ENCODE measurements at regions not wholly inside any gene's neighbourhood (a gene's known extent, or its start where the extent isn't known, plus 50 kb on each side); places are given as distances from the start of the nearest gene placed in this dataset.

- TF ChIP-seq CTCF (IDR thresholded peaks at IDR 0.05 in 2 of 3, conservative IDR thresholded peaks at IDR 0.05 in 1 of 3; ENCODE audit: borderline replicate concordance in 1 of 3, insufficient read depth in 1 of 3, low read depth in 2 of 3, low read length in 2 of 3) (no peak), POLR2AphosphoS5 (IDR thresholded peaks at IDR 0.05; ENCODE audit: low read depth, low read length) (no peak), POLR2A (IDR thresholded peaks at IDR 0.05; ENCODE audit: borderline replicate concordance, extremely low read depth, insufficient read depth, insufficient read length) (no peak), ELF1 (IDR thresholded peaks at IDR 0.05; ENCODE audit: borderline replicate concordance, low read depth) (no peak), EZH2phosphoT487 (IDR thresholded peaks at IDR 0.05; ENCODE audit: borderline replicate concordance) (no peak)
Observed at GRCh38 chr20:41981746-41982145, 363.6 kb upstream of the CHD6 start.
